Activated naive CD8-positive, alpha-beta T cell treated with anti-CD3 and anti-CD28 coated beads, Interleukin-2, amount 50 U/mL, for 24 hours (primary cell): ENCODE measurements at regions not wholly inside any gene's neighbourhood (a gene's known extent, or its start where the extent isn't known, plus 50 kb on each side); places are given as distances from the start of the nearest gene placed in this dataset.

Experiments
- ATAC-seq: fragments of 150-1000 bp; cut with Tn5 transposase; one replicate; pipeline ENCODE4 v1.10.0; 2021
- DNase-seq: peaks from one replicate; pipeline ENCODE4 v3.0.0; 2021
- H3K27ac Mint-ChIP-seq: one replicate; pipeline ENCODE4 v1.8.0; 2021; ENCODE audit warnings: mild to moderate bottlenecking, mixed read lengths
- H3K27me3 Mint-ChIP-seq: one replicate; pipeline ENCODE4 v1.8.0; 2021; ENCODE audit warnings: mixed read lengths
- H3K36me3 Mint-ChIP-seq: one replicate; pipeline ENCODE4 v1.8.0; 2021; ENCODE audit warnings: low read depth, mixed read lengths
- H3K4me1 Mint-ChIP-seq: one replicate; pipeline ENCODE4 v1.8.0; 2021; ENCODE audit warnings: mixed read lengths
- H3K4me3 Mint-ChIP-seq: one replicate; pipeline ENCODE4 v1.8.0; 2021; ENCODE audit warnings: mild to moderate bottlenecking, moderate library complexity, mixed read lengths
- H3K9me3 Mint-ChIP-seq: one replicate; pipeline ENCODE4 v1.8.0; 2021; ENCODE audit warnings: mixed read lengths

GRCh38 chr12:107525719-107526554 lies 159.7 kb upstream of the PWP1 start:
- Mint-ChIP-seq H3K27ac (no peak overlapping the region), H3K4me3 (no peak overlapping the region), H3K27me3 (no peaks in the 10 kb centered on the region), H3K4me1 (peaks cover 15% of the 10 kb centered on the region), H3K9me3 (no peaks in the 10 kb centered on the region), H3K36me3 (peaks cover 4% of the 10 kb centered on the region)
- DNase-seq, result no peak
- ATAC-seq, result peak; percentile 53

- DNase-seq (no peak), ATAC-seq (no peak)
- H3K27ac Mint-ChIP-seq, result no peak overlapping the region
- H3K36me3 Mint-ChIP-seq, result peaks cover 2% of the 10 kb centered on the region
- peaks cover 15% of the 10 kb centered on the region for H3K4me1 Mint-ChIP-seq
- H3K4me3 Mint-ChIP-seq, result no peak overlapping the region
- no peaks in the 10 kb centered on the region for H3K9me3 Mint-ChIP-seq
- no peaks in the 10 kb centered on the region for H3K27me3 Mint-ChIP-seq
These were observed 158.9 kb upstream of the PWP1 start for GRCh38 chr12:107526555-107527180.

GRCh38 chr12:107528731-107529365 lies 156.8 kb upstream of the PWP1 start:
- peaks cover 3% of the 10 kb centered on the region for H3K36me3 Mint-ChIP-seq
- no peaks in the 10 kb centered on the region for H3K27me3 Mint-ChIP-seq
- H3K9me3 Mint-ChIP-seq, result no peaks in the 10 kb centered on the region
- H3K4me1 Mint-ChIP-seq, result peaks cover 26% of the 10 kb centered on the region
- H3K27ac Mint-ChIP-seq, result no peak overlapping the region
- no peak overlapping the region for H3K4me3 Mint-ChIP-seq
- ATAC-seq, result no peak
- no peak for DNase-seq

DNA sequence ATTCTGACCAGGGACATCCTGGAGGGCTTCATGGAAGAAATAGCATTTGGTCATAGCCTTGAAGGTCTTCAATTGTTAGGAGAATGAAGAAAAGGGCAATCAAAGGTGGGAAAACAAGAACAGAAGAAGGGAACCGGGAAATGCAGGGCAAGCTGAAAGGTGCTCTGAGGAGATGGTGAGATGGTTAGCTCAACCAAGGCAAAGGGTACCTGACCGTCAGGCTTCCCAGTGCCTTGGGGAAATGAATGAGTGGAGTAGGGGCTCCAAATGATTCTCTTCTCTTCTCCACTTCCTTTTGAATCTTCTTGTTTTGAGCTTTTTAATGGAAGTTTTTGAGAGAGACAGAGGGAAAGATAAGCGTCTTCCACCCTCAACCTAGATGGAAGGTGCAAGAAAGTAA lies 155.6 kb upstream of the PWP1 start:
- Mint-ChIP-seq H3K27ac (no peak overlapping the region), H3K27me3 (no peaks in the 10 kb centered on the region), H3K9me3 (peaks cover 9% of the 10 kb centered on the region), H3K4me1 (peaks cover 29% of the 10 kb centered on the region), H3K4me3 (no peak overlapping the region), H3K36me3 (peaks cover 5% of the 10 kb centered on the region)
- ATAC-seq (no peak), DNase-seq (no peak)

DNA sequence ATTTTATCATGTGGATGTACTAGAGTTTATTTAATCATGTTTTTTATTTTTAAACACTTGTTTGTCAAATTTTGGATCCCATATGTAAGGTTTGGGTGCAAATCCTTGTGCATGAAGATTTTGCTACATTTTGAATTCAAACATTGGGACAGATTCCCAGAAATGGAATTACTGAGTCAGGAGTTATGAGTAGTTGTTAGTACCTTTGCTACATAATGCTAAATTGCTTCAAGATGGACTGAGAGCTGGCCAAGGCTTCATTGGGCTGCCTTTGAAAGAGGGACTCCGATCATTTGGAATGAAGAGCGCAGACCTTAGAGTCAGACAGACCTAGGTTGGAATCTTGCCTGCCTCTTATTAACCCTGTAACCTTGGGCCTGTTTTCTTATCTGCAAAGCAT lies 154.9 kb upstream of the PWP1 start:
- no peak for DNase-seq
- no peak overlapping the region for H3K4me3 Mint-ChIP-seq
- peaks cover 24% of the 10 kb centered on the region for H3K4me1 Mint-ChIP-seq
- H3K27ac Mint-ChIP-seq, result no peak overlapping the region
- ATAC-seq, result no peak
- peaks cover 16% of the 10 kb centered on the region for H3K9me3 Mint-ChIP-seq
- peaks cover 5% of the 10 kb centered on the region for H3K36me3 Mint-ChIP-seq
- H3K27me3 Mint-ChIP-seq, result no peaks in the 10 kb centered on the region

DNA sequence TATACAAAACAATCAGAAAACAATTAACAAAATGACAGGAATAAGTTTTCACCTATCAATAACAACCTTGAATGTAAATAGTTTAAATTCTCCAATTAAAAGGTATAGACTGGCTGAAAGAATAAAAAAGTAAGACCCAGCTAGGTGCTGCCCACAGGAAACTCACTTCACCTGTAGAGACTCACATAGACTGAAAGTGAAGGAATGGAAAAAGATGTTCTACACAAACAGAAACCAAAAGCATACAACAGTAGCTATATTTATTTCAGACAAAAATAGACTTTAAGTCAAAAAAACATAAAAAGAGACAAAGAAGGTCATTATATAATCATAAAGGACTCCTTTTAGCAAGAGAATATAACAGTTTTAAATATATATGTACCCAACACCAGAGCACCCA lies 152.4 kb upstream of the PWP1 start:
- Mint-ChIP-seq H3K27ac (no peak overlapping the region), H3K9me3 (peaks cover 16% of the 10 kb centered on the region), H3K4me1 (peaks cover 19% of the 10 kb centered on the region), H3K36me3 (peaks cover 5% of the 10 kb centered on the region), H3K27me3 (no peaks in the 10 kb centered on the region), H3K4me3 (no peak overlapping the region)
- no peak for DNase-seq
- ATAC-seq, result no peak

GRCh38 chr12:107536613-107537012 lies 149.0 kb upstream of the PWP1 start:
- Mint-ChIP-seq H3K36me3 (peaks cover 5% of the 10 kb centered on the region), H3K9me3 (peaks cover 16% of the 10 kb centered on the region), H3K4me1 (peaks cover 21% of the 10 kb centered on the region), H3K4me3 (no peak overlapping the region), H3K27ac (no peak overlapping the region), H3K27me3 (no peaks in the 10 kb centered on the region)
- ATAC-seq (no peak), DNase-seq (no peak)

DNA sequence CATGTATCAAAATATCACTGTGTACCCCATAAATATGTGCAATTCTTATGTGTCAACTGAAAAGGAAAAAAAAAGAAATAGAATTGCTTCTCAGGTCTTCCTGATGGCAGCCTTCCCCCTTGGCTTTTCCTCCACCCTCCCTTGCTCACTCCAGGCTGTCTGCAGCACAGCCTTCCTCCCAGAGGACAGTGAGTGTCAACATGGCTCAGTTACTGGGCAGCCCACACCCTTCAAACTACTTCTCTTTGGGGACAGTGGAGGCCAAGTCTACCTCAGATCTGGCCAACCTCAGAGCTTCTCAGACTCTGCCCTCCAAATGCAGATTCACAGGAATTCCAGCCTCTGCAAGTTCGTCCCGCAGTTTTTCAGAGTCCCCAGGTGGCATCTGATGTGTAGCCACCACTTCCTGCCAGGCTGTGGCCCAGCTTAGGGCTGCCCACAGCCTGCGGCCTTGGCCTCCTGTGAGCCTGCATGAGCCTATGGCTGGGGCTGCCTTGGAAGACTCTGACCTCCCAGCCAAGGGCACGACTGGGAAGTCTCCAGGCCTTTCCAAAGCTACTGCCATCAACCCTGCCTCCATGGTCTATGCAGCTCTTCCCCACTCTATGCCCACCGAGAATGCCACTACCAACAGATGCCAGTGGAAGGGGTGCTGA lies 148.0 kb upstream of the PWP1 start:
- peaks cover 2% of the 10 kb centered on the region for H3K36me3 Mint-ChIP-seq
- H3K27ac Mint-ChIP-seq, result no peak overlapping the region
- no peaks in the 10 kb centered on the region for H3K27me3 Mint-ChIP-seq
- no peak for DNase-seq
- peaks cover 16% of the 10 kb centered on the region for H3K9me3 Mint-ChIP-seq
- peaks cover 19% of the 10 kb centered on the region for H3K4me1 Mint-ChIP-seq
- ATAC-seq, result no peak
- H3K4me3 Mint-ChIP-seq, result no peak overlapping the region

GRCh38 chr12:107539196-107539939 lies 146.2 kb upstream of the PWP1 start:
- H3K4me1 Mint-ChIP-seq, result peaks cover 9% of the 10 kb centered on the region

DNA sequence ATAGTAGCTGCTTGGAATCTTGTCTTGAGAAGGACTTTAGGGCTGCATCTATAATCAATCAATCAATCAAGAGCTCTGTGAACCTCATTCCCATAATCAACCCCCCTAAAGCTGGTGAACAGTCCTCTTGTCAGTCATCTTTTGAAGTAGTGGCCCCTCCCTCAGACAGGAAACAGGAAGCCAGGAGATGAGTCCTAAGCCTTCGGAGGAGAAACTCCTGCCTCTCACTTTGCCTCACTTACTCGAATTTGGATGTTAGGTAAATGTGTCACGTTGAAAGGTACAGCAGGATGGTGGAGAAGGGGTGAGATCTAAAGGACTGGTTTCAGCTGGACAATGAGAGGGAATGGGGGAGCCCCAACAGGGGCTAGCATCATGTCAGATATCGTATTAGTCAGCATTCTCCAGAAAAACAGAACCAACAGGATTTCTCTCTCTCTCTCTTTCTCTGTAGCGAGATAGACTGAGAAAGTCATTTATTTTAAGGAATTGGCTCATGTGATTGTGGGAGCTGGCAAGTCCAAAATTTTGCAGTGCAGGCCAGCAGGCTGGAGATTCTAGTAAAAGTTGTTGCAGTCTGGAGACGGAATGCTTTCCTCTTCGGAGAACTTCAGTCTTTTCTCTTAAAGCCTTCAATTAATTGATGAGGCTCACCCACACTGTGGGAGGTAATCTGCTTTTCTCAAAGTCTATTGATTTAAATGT lies 144.4 kb upstream of the PWP1 start:
- H3K36me3 Mint-ChIP-seq, result peaks cover 6% of the 10 kb centered on the region
- DNase-seq (no peak), ATAC-seq (no peak)
- H3K4me1 Mint-ChIP-seq, result peaks cover 2% of the 10 kb centered on the region
- no peaks in the 10 kb centered on the region for H3K27me3 Mint-ChIP-seq
- H3K27ac Mint-ChIP-seq, result no peak overlapping the region
- no peaks in the 10 kb centered on the region for H3K9me3 Mint-ChIP-seq
- no peak overlapping the region for H3K4me3 Mint-ChIP-seq

More at GRCh38 chr12:107539196-107539939, 146.2 kb upstream of the PWP1 start:
- no peak overlapping the region for H3K27ac Mint-ChIP-seq
- DNase-seq (no peak), ATAC-seq (no peak)
- H3K36me3 Mint-ChIP-seq, result peaks cover 2% of the 10 kb centered on the region
- H3K9me3 Mint-ChIP-seq, result peaks cover 13% of the 10 kb centered on the region
- no peaks in the 10 kb centered on the region for H3K27me3 Mint-ChIP-seq
- H3K4me3 Mint-ChIP-seq, result no peak overlapping the region

DNA sequence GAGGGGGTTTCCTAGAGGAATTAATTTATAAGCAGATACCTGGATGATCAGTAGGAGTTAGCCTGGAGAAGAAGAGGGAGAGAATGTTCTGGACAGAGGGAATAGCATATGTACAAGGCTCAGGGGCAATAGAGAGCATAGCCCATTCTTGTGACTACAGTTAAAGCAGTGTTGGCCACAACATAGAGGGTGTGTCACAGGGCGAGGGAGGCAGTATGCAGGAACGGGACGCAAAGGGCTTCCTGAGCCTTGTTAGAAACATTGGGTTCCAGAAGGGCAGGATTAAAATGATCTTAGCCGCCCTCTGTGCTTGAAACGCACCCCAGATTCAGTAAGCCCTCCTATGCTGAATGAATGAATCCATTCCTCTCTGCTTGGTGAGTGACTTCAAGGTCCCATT lies 142.2 kb upstream of the PWP1 start:
- no peak overlapping the region for H3K27ac Mint-ChIP-seq
- no peak for ATAC-seq
- no peak overlapping the region for H3K4me3 Mint-ChIP-seq
- H3K9me3 Mint-ChIP-seq, result no peaks in the 10 kb centered on the region
- H3K36me3 Mint-ChIP-seq, result peaks cover 21% of the 10 kb centered on the region
- DNase-seq, result no peak
- H3K27me3 Mint-ChIP-seq, result no peaks in the 10 kb centered on the region
- peaks cover 2% of the 10 kb centered on the region for H3K4me1 Mint-ChIP-seq

DNA sequence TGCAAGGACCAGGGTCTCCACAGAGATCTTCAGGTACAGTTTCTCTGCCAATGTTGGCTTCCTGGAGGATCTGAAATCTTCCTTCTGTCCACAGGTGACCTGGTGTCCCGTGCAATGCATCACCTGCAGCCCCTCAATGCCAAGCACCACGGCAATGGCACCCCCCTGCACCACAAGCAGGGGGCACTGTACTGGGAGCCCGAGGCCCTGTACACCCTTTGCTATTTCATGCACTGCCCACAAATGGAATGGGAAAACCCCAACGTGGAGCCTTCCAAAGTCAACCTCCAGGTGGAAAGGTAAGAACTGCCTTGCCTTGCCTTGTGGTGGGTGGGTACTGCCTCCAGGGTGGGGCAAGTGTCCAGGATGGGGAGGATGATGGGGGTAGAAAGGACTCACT lies 141.8 kb upstream of the PWP1 start:
- Mint-ChIP-seq H3K27ac (no peak overlapping the region), H3K9me3 (no peaks in the 10 kb centered on the region), H3K4me1 (peaks cover 2% of the 10 kb centered on the region), H3K4me3 (no peak overlapping the region), H3K27me3 (no peaks in the 10 kb centered on the region), H3K36me3 (peaks cover 22% of the 10 kb centered on the region)
- ATAC-seq (no peak), DNase-seq (no peak)

- Mint-ChIP-seq H3K27ac (no peak overlapping the region), H3K36me3 (peaks cover 24% of the 10 kb centered on the region), H3K9me3 (no peaks in the 10 kb centered on the region), H3K27me3 (no peaks in the 10 kb centered on the region), H3K4me3 (no peak overlapping the region), H3K4me1 (peaks cover 2% of the 10 kb centered on the region)
- DNase-seq, result no peak
- ATAC-seq, result no peak
These were observed 140.7 kb upstream of the PWP1 start for GRCh38 chr12:107544937-107545336.
